HepG2 (cell line): ENCODE measurements at regions not wholly inside any gene's neighbourhood (a gene's known extent, or its start where the extent isn't known, plus 50 kb on each side); places are given as distances from the start of the nearest gene placed in this dataset.

Source experiments
- GATAD2A ChIP-seq: IDR thresholded peaks from 2 replicates; pipeline ENCODE4 v1.6.1; 2016
- MAZ ChIP-seq, 2 experiments: sonication (generic) in 1 of 2; formaldehyde crosslinking in 1 of 2; IDR thresholded peaks; 2 replicates each; pipeline versions ENCODE4 v1.5.0 to v1.6.1; 2012 to 2020; ENCODE audit warnings: low read depth in 2 of 2, mild to moderate bottlenecking in 2 of 2, borderline replicate concordance in 1 of 2, improper control_type of control experiment in 1 of 2, low read length in 1 of 2, missing genetic modification reagents in 1 of 2, moderate library complexity in 1 of 2
- NPAS2 ChIP-seq: sonication (generic); formaldehyde crosslinking; IDR thresholded peaks from 2 replicates; pipeline ENCODE4 v1.8.0; 2022; ENCODE audit warnings: mild to moderate bottlenecking, missing genetic modification reagents, borderline replicate concordance
- POLR2AphosphoS5 ChIP-seq: IDR thresholded peaks from 2 replicates; pipeline ENCODE4 v1.6.1; 2012; ENCODE audit warnings: low read depth, low read length
- TEAD3 ChIP-seq: optimal IDR thresholded peaks from 2 replicates; pipeline ENCODE3; 2016; ENCODE audit warnings: borderline replicate concordance
- ZBTB42 ChIP-seq: sonication (generic); formaldehyde crosslinking; IDR thresholded peaks from 2 replicates; pipeline ENCODE4 v1.5.0; 2020; ENCODE audit warnings: mild to moderate bottlenecking, missing genetic modification reagents
- ZNF17 ChIP-seq: sonication (generic); formaldehyde crosslinking; IDR thresholded peaks from 2 replicates; pipeline ENCODE4 v1.5.0; 2020; ENCODE audit warnings: mild to moderate bottlenecking, missing genetic modification reagents
- TF ChIP-seq, protein P1 (sequence below): sonication (generic); formaldehyde crosslinking; IDR thresholded peaks from 2 replicates; pipeline ENCODE4 v1.4.0; 2020; ENCODE audit warnings: missing genetic modification reagents
- TF ChIP-seq, protein P2 (sequence below): sonication (generic); formaldehyde crosslinking; IDR thresholded peaks from 2 replicates; pipeline ENCODE4 v1.5.0; 2020; ENCODE audit warnings: mild to moderate bottlenecking, missing genetic modification reagents
- TF ChIP-seq, protein P3 (sequence below): IDR thresholded peaks from 2 replicates; pipeline ENCODE4 v1.6.1; 2016; ENCODE audit warnings: missing compliant biosample characterization, missing genetic modification reagents, borderline replicate concordance
- TF ChIP-seq, protein P4 (sequence below): sonication (generic); formaldehyde crosslinking; IDR thresholded peaks from 2 replicates; pipeline ENCODE4 v1.5.1; 2020; ENCODE audit warnings: missing genetic modification reagents, mild to moderate bottlenecking, borderline replicate concordance
- TF ChIP-seq, protein P5 (sequence below): sonication (generic); formaldehyde crosslinking; IDR thresholded peaks from 2 replicates; pipeline ENCODE4 v1.5.0; 2020; ENCODE audit warnings: mild to moderate bottlenecking, missing genetic modification reagents

DNA sequence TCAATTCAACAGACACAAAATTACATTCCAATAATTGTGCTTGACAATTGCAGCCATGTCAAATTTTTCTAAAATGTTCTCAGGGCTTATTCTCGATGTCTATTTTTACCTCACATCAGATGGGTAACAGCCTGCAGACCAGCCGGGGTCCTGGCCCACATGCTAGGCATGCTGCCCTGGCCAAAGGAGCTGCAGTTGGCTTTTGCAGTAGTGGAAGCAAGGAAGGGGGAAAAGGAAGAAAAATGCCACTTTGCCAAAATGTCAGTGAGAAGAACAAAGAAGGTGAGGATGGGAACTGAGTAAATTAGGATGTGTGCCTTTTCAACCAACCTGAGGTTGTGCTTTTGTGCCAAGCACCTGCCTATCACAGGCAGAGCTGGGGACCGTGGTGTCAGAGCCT is 161.0 kb downstream of the FOXB1 start (continued):
- TF ChIP-seq, protein P1, sequence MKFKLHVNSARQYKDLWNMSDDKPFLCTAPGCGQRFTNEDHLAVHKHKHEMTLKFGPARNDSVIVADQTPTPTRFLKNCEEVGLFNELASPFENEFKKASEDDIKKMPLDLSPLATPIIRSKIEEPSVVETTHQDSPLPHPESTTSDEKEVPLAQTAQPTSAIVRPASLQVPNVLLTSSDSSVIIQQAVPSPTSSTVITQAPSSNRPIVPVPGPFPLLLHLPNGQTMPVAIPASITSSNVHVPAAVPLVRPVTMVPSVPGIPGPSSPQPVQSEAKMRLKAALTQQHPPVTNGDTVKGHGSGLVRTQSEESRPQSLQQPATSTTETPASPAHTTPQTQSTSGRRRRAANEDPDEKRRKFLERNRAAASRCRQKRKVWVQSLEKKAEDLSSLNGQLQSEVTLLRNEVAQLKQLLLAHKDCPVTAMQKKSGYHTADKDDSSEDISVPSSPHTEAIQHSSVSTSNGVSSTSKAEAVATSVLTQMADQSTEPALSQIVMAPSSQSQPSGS (CRISPR knock-in tag), result no peak
- TF ChIP-seq NPAS2 (no peak), MAZ (IDR thresholded peaks at IDR 0.05; ENCODE audit: borderline replicate concordance, low read depth, low read length) (no peak), MAZ (CRISPR knock-in tag; IDR thresholded peaks at IDR 0.05; ENCODE audit: low read depth) (no peak), TEAD3 (no peak), ZBTB42 (CRISPR knock-in tag) (no peak), POLR2AphosphoS5 (no peak), GATAD2A (CRISPR knock-in tag) (no peak), ZNF17 (CRISPR knock-in tag) (no peak)
- TF ChIP-seq, protein P2, sequence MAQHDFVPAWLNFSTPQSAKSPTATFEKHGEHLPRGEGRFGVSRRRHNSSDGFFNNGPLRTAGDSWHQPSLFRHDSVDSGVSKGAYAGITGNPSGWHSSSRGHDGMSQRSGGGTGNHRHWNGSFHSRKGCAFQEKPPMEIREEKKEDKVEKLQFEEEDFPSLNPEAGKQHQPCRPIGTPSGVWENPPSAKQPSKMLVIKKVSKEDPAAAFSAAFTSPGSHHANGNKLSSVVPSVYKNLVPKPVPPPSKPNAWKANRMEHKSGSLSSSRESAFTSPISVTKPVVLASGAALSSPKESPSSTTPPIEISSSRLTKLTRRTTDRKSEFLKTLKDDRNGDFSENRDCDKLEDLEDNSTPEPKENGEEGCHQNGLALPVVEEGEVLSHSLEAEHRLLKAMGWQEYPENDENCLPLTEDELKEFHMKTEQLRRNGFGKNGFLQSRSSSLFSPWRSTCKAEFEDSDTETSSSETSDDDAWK (CRISPR knock-in tag), result no peak
- TF ChIP-seq, protein P3, sequence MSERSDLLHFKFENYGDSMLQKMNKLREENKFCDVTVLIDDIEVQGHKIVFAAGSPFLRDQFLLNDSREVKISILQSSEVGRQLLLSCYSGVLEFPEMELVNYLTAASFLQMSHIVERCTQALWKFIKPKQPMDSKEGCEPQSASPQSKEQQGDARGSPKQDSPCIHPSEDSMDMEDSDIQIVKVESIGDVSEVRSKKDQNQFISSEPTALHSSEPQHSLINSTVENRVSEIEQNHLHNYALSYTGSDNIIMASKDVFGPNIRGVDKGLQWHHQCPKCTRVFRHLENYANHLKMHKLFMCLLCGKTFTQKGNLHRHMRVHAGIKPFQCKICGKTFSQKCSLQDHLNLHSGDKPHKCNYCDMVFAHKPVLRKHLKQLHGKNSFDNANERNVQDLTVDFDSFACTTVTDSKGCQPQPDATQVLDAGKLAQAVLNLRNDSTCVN, result no peak
- TF ChIP-seq, protein P4, sequence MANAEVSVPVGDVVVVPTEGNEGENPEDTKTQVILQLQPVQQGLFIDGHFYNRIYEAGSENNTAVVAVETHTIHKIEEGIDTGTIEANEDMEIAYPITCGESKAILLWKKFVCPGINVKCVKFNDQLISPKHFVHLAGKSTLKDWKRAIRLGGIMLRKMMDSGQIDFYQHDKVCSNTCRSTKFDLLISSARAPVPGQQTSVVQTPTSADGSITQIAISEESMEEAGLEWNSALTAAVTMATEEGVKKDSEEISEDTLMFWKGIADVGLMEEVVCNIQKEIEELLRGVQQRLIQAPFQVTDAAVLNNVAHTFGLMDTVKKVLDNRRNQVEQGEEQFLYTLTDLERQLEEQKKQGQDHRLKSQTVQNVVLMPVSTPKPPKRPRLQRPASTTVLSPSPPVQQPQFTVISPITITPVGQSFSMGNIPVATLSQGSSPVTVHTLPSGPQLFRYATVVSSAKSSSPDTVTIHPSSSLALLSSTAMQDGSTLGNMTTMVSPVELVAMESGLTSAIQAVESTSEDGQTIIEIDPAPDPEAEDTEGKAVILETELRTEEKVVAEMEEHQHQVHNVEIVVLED (CRISPR knock-in tag), result no peak
- TF ChIP-seq, protein P5, sequence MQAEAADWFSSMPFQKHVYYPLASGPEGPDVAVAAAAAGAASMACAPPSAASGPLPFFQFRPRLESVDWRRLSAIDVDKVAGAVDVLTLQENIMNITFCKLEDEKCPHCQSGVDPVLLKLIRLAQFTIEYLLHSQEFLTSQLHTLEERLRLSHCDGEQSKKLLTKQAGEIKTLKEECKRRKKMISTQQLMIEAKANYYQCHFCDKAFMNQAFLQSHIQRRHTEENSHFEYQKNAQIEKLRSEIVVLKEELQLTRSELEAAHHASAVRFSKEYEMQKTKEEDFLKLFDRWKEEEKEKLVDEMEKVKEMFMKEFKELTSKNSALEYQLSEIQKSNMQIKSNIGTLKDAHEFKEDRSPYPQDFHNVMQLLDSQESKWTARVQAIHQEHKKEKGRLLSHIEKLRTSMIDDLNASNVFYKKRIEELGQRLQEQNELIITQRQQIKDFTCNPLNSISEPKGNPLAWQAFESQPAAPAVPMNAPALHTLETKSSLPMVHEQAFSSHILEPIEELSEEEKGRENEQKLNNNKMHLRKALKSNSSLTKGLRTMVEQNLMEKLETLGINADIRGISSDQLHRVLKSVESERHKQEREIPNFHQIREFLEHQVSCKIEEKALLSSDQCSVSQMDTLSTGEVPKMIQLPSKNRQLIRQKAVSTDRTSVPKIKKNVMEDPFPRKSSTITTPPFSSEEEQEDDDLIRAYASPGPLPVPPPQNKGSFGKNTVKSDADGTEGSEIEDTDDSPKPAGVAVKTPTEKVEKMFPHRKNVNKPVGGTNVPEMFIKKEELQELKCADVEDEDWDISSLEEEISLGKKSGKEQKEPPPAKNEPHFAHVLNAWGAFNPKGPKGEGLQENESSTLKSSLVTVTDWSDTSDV (CRISPR knock-in tag), result no peak
